ENCODE measurements at regions not wholly inside any gene's neighbourhood (a gene's known extent, or its start where the extent isn't known, plus 50 kb on each side); places are given as distances from the start of the nearest gene placed in this dataset.

DNA sequence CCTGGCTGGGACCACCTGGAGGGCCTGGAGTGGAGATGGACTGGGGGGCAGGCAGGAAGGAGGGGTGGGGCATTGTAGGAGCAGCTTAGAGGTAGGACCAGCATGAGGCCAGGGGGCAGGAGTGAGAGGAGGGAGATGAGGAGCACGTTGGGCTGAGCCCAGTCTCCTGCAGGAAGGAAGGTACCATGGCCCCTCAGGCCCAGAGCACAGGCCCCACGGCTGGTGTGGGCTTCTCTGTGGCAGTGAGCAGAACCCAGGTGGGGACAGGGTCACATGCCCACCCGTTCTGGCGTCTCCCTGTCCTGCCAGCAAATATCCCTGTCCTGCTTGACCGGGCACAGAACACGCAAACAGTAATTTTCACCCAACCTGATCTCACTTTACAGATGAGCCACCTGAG is 141.8 kb downstream of the ENGASE start:
- TF ChIP-seq, protein P1, sequence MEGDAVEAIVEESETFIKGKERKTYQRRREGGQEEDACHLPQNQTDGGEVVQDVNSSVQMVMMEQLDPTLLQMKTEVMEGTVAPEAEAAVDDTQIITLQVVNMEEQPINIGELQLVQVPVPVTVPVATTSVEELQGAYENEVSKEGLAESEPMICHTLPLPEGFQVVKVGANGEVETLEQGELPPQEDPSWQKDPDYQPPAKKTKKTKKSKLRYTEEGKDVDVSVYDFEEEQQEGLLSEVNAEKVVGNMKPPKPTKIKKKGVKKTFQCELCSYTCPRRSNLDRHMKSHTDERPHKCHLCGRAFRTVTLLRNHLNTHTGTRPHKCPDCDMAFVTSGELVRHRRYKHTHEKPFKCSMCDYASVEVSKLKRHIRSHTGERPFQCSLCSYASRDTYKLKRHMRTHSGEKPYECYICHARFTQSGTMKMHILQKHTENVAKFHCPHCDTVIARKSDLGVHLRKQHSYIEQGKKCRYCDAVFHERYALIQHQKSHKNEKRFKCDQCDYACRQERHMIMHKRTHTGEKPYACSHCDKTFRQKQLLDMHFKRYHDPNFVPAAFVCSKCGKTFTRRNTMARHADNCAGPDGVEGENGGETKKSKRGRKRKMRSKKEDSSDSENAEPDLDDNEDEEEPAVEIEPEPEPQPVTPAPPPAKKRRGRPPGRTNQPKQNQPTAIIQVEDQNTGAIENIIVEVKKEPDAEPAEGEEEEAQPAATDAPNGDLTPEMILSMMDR (IDR thresholded peaks at IDR 0.05; ENCODE audit: control insufficient read depth, insufficient read depth, low read depth, low read length, missing control alignments), result no peak
- DNase-seq (ENCODE audit: low read depth), result no peak
- no peak overlapping the region for H3K4me3 ChIP-seq (ENCODE audit: control insufficient read depth, low read depth, low read length)

DNA sequence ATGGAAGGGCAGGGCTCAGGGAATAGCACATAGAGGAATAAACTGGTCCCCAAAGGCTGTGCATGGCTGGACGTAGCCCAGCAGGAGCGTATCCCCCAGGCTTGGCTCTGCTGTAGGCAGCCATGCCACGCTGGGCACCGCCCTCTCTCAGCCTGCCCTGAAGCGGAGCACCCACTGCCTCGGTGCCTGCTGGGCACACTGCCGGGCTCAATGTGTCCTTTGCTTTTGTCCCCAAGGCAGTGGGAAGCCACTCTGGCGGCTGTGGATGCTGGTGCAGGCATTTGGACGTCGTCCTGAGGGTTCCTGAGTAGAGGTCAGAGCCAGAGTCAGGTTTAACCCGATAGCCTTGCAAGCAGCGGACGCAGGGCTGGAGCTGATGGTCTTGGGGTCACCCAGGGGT is 141.0 kb downstream of the ENGASE start:
- DNase-seq (ENCODE audit: low read depth), result no peak
- TF ChIP-seq, protein P1 (IDR thresholded peaks at IDR 0.05; ENCODE audit: control insufficient read depth, insufficient read depth, low read depth, low read length, missing control alignments), result no peak
- H3K4me3 ChIP-seq (ENCODE audit: control insufficient read depth, low read depth, low read length), result no peak overlapping the region

DNA sequence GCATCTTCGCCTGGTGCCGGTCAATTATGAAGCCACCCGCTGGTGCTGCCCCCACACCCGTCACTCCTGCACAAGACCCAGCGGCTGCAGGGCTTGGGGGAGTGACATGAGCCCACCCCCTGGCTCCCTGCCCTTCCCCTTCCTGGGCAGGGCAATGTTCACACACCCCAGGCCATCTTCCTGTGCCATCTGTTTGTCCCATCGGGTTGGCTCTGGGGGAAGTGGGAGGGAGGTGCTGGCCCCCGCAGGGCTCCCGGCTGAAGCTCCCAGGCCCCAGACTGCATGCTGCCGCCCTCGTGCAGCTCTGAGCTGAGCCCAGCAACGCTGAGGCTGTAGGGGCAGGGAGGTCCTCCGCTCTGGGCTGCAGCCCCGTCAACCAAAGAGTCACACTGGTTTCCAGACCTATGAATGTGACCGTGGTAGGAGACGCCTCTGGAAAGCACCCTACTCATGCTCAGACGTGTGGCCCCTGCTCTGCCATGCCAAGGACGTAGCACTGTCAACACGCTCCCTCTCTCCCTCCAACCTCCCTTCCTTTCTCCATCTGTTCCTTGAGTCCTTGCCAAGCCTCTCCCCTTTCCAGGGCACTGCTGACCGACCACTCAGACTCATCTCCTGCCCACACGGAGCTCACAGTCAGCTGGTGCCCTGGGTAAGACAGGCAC is 140.4 kb downstream of the ENGASE start:
- TF ChIP-seq, protein P1 (IDR thresholded peaks at IDR 0.05; ENCODE audit: control insufficient read depth, insufficient read depth, low read depth, low read length, missing control alignments), result no peak
- no peak overlapping the region for H3K4me3 ChIP-seq (ENCODE audit: control insufficient read depth, low read depth, low read length)
- no peak for DNase-seq (ENCODE audit: low read depth)

DNA sequence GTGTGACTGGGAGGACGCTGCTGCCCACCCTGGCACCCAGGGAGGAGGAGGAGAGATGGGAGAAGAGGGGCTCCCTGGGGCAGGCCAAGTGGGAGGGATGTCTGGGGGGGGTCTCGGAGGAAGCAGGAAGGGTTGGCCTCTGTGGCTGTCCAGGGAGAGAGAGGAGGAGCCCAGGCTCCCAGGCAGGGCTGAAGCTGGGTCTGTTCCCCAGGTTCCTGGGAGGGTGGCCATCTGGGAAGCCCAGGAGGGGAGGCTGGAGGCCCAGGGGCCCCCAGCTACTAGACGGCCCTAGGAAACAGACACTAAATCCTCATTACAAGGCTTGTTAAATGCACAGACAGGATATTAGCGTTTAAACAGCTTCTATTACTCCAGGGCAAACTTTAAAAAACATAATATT is 139.8 kb downstream of the ENGASE start:
- DNase-seq (ENCODE audit: low read depth), result no peak
- TF ChIP-seq, protein P1 (IDR thresholded peaks at IDR 0.05; ENCODE audit: control insufficient read depth, insufficient read depth, low read depth, low read length, missing control alignments), result no peak

DNA sequence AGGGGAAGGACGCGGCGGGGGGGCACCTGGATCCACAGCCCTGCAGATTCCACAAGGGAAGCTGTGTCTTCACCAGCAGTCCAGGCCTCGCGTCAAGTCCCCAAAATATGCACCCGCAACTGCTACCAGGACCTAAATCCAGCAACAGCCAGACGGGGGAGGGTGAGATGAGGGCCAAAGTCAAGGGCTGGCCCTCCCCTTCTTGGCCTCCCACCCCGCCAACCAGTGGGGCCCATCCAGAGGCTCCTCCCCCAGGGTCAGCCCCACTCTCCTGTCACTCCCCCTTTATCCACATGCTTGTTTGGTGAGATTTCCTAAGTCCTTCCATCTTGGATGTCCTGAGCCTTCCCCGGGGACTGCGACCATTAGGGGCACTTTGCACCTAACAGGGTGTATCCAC is 138.7 kb downstream of the ENGASE start:
- DNase-seq (ENCODE audit: low read depth), result no peak
- TF ChIP-seq, protein P1 (IDR thresholded peaks at IDR 0.05; ENCODE audit: control insufficient read depth, insufficient read depth, low read depth, low read length, missing control alignments), result no peak
- H3K4me3 ChIP-seq (ENCODE audit: control insufficient read depth, low read depth, low read length), result no peak overlapping the region

More for the DNA sequence above, 139.8 kb downstream of the ENGASE start:
- no peak overlapping the region for H3K4me3 ChIP-seq (ENCODE audit: control insufficient read depth, low read depth, low read length)

DNA sequence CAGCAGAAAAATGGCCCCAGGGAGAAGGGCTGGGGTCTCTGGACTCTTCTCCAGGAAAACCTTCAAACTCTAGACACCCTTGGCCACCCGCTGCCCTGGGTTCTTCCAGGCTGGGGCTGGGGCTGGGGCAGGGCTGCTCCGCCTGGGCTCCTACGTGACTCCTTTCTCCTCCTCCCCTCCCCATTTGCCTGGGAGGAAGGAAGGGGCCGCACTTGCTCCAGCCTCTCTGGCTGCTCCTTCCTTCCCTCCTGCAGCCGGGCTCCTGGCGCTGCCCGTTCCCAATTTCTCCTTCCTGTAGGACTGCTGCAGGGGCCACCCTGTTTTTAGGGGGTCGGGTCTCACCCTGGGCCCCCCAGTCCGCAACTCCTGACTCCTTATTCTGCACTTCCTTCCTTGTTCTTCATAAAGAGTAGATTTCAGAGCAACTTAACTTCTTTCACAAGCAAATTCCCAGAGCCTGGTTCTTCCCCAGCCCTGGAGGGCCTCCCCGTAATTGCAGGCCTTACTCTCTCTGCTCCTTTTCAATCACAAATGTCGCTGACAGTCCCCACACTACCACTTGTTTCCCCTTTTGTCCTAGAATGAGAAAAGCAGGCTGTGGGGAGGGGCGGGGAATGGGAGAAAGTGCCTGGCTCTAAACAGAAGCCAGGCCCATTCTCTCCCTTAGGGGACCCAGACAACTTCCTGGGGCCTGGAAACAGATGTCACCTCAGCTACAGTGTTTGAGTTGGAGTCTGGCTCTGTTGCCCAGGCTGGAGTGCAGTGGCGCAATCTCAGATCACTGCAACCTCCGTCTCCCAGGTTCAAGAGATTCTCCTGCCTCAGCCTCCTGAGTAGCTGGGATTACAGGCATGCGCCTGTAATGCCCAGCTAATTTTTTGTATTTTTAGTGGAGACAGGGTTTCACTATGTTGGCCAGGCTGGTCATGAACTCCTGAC is 137.8 kb downstream of the ENGASE start:
- H3K4me3 ChIP-seq (ENCODE audit: control insufficient read depth, low read depth, low read length), result no peak overlapping the region
- TF ChIP-seq, protein P1 (IDR thresholded peaks at IDR 0.05; ENCODE audit: control insufficient read depth, insufficient read depth, low read depth, low read length, missing control alignments), result no peak
- no peak for DNase-seq (ENCODE audit: low read depth)

Measured in AG09309 (cell line).